Stimulated activated CD8-positive, alpha-beta memory T cell treated with anti-CD3 and anti-CD28 coated beads, Interleukin-4, amount 100 ng/mL, for 1 hour (primary cell): ENCODE measurements at regions not wholly inside any gene's neighbourhood (a gene's known extent, or its start where the extent isn't known, plus 50 kb on each side); places are given as distances from the start of the nearest gene placed in this dataset.

Experiments used
- DNase-seq, 2 donors: peaks; one replicate each; pipeline ENCODE4 v3.0.0-alpha.2; 2020; ENCODE audit warnings: low read depth in 2 of 2, low spot score in 1 of 2

DNA sequence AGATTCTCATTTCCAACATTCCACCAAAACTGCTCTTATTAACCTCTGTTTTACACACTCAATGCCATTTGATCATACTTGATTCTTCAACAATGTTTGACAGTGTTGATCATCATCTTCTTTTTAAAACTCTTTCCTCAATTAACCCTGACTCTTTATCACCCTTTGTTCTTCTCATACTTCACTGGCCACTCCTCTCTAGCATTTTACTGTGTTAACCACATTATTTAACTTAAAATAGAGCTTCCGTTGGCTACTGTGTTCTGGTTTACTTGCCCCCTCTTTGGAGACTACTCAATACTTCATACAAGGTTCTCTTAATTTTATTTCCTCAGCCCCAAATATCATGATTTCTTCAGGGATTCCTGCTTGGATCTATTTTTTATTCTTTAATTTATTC lies 121.1 kb upstream of the SPRY2 start:
- no peak for DNase-seq

GRCh38 chr13:80458543-80458942 lies 117.6 kb upstream of the SPRY2 start:
- DNase-seq: no peak

DNA sequence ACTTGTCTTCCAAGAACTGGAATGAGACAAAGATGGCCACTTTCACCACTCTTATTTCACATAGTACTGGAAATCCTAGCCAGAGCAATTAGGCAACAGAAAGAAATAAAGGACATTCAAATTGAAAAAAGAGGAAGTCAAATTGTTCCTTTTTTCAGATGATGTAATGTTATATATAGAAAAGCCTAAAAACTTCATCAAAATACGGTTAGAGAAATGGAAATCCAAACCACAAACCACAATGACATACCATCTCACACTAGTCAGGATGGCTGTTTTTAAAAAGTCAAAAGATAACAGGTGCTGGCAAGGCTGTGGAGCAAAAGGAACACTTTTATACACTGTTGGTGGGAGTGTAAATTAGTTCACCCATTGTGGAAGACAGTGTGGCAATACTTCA lies 113.3 kb upstream of the SPRY2 start:
- DNase-seq: no peak

- no peak for DNase-seq
Observed at GRCh38 chr13:80452279-80452678, 111.4 kb upstream of the SPRY2 start.

DNA sequence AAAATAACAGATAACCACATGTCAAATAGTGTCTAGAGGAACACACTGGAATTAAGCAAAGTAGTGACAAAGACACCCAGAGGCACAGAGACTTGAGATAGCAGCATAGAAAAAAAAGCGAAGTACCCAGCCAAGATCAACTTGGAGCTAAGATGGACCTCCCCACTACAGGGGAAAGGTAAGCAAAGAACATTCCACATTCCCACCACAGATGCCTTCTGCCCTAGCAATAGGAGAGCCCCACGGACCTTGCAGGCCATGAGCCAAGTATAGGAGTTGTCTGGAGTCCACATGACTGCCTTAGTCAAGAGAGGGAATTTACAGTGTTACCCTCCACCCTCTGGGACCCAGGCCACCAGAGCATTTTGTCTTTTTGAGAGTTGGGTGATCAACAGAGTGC lies 110.7 kb upstream of the SPRY2 start:
- DNase-seq: no peak

GRCh38 chr13:80450386-80450785 lies 109.5 kb upstream of the SPRY2 start:
- DNase-seq: no peak

GRCh38 chr13:80448725-80449124 lies 107.8 kb upstream of the SPRY2 start:
- DNase-seq: no peak

DNA sequence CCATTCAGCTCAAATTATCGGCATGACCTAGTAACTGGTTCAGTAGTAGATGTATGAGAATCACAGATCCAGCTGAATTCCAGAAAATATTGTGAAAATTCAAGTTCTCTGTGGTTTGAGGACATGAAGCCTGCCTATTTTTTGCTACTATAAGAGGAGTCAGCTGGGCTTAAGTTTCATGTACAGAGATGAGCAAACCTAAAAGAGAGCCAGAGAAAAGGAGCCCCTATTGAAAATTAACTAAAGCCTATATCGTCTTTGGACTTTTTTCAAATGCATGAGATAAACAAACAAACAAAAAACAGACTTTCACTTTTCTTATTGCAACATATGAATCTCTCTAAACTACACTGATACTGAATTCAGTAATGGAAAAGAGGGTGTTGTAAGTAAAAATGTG lies 106.8 kb upstream of the SPRY2 start:
- no peak for DNase-seq

- DNase-seq: no peak
Observed at GRCh38 chr13:80444240-80445015, 103.5 kb upstream of the SPRY2 start.

DNA sequence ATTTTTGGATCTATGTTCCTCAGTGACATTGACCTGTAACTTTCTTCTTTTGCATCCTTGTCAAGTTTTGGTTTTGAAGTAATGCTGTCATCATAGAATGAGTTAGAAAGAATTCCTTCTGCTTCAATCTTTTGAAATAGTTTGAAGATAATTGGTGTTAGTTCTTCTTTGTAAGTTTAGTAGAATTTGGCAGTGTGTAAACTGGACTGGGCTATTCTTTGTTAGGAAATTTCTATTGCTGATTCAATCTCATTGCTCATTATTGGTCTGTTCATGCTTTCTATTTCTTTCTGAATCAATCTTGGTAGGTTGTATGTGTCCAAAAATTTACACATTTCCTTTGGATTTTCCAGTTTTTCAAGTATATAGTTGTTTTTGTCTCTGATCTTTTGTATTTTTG lies 101.7 kb upstream of the SPRY2 start:
- DNase-seq: no peak

GRCh38 chr13:80441968-80442367 lies 101.0 kb upstream of the SPRY2 start:
- DNase-seq: no peak

GRCh38 chr13:80438521-80438920 lies 97.6 kb upstream of the SPRY2 start:
- DNase-seq: no peak

DNA sequence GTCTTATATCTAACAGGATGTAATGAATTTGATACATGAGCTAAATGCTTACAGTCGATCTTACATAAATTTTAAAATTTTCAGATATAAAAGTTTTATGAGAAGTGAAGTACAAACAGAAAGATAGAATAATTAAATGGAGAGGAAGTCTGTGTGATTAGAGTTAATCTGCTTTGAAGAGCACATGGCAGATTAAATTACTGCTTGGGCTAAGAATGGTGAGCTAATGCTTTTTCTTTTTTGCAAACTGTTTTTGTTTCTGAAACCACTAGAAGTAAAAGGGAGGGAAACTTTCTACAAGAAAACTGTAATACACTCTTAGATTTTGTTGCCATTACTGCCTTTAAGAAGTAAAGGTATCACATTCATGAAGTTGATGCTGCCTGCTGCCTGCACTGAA lies 96.3 kb upstream of the SPRY2 start:
- no peak for DNase-seq

DNA sequence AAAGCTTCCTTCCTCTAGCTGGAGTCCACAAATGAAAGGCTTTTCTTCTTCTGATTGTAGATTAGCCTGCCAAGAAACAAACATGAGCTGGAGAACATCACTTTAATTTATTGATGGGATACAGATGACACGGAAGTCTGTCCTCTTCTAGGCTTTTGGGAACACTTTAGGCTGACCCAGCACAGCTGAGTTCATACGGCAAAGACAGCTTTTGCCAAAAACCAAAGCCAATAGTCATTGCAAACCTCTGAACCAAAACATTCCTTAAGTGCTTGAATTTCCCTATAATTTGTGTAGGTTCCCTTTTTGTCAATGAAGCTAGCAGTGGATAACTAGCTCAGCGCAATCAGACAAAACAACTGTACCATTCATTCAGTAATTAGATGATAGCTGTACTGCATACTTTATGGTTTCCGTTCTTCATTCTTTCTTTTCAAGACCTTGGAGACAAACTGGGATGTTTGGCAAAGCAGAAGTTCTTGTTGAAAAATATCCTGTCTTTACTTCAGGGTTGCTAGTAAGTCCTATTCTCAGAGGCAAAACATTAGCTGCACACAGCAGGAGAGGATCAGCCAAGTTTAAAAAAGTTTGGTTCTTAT lies 95.7 kb upstream of the SPRY2 start:
- DNase-seq: no peak

DNA sequence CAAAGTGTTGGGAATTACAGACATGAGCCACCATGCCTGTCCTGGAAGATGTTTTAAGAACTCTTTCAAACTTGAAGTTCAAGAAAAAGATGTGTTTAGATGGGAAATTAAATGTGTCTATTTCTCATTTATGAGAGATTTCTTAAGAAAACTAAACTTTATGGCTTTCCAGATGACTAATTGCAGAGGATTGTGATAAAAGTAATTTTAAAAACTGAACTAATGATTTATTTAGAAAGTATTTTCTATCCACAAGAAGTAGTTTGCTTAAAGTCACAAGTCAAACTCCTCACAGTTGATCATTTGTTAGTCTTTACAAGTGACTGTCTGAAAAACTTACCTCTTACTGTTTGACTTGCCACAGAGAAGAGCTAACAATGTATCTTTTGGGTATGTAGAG lies 89.6 kb upstream of the SPRY2 start:
- no peak for DNase-seq

- no peak for DNase-seq
Observed at GRCh38 chr13:80428349-80429096, 87.6 kb upstream of the SPRY2 start.

GRCh38 chr13:80419416-80419815 lies 78.5 kb upstream of the SPRY2 start:
- no peak for DNase-seq

DNA sequence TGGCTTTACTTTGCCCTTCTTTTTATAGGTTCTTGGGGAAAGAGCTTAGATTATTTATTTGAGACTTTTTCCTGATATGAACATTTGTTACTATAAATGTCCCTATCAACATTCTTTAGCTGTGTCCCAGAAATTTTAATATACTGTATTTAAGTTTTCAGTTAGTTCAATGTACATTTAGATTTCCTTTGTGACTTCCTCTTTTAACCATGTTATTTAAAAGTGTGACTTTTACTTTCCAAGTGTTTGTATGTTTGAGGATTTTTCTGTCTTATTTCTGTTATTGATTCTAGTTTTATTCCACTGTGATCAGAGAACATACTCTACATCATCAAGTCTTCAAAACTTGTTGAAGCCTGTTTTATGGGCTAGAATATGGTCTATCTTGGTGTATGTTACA lies 72.7 kb upstream of the SPRY2 start:
- no peak for DNase-seq

DNA sequence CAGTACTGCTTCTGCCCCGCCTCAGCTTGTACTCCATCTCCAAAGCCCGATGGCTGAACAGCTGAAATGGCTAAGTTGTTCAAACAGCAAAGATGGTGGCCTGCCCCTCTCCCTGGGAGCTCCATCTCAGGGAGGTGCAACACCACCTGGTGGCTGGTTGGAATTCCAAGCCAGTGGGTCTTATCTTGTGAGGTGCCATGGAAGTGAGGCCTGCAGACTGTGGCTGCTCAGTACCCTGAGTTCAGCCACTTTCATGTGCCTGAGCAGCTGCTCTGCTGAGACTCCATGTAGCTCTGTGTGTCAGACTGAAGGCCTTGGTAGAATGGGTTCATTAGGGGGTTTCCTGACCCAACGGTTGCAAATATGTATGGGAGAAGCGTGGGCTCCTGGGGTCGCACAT lies 67.3 kb upstream of the SPRY2 start:
- no peak for DNase-seq

GRCh38 chr13:80400865-80401426 lies 60.0 kb upstream of the SPRY2 start:
- no peak for DNase-seq

- DNase-seq: no peak
Observed at GRCh38 chr13:80400164-80400864, 59.4 kb upstream of the SPRY2 start.
